NT2/D1 (cell line): ENCODE measurements at regions not wholly inside any gene's neighbourhood (a gene's known extent, or its start where the extent isn't known, plus 50 kb on each side); places are given as distances from the start of the nearest gene placed in this dataset.
A peak's percentile ranks its signal among the peaks of the same experiment; 100 is the strongest.

Experiments used
- DNase-seq: peaks from one replicate; pipeline ENCODE4 v3.0.0-alpha.2; 2011; ENCODE audit warnings: low read depth, low spot score
- H3K27me3 ChIP-seq: 2 replicates; pipeline ENCODE4 v1.6.0; 2011; ENCODE audit warnings: mild to moderate bottlenecking; ENCODE audit not compliant: insufficient read length, insufficient read depth
- H3K36me3 ChIP-seq: 2 replicates; pipeline ENCODE4 v1.6.1; 2011; ENCODE audit warnings: mild to moderate bottlenecking, low read length, mixed read lengths; ENCODE audit not compliant: insufficient read depth, insufficient read length
- H3K4me1 ChIP-seq: 2 replicates; pipeline ENCODE4 v1.5.1; 2011; ENCODE audit not compliant: insufficient read depth, insufficient read length
- H3K4me3 ChIP-seq: 2 replicates; pipeline ENCODE4 v1.5.1; 2011; ENCODE audit warnings: low read depth; ENCODE audit not compliant: insufficient read length
- H3K9ac ChIP-seq: 2 replicates; pipeline ENCODE4 v1.6.0; 2011; ENCODE audit warnings: low read depth; ENCODE audit not compliant: insufficient read length
- H3K9me3 ChIP-seq: 2 replicates; pipeline ENCODE4 v1.5.1; 2011; ENCODE audit warnings: mild to moderate bottlenecking, low read length; ENCODE audit not compliant: insufficient read depth
- SUZ12 ChIP-seq: IDR thresholded peaks from 2 replicates; pipeline ENCODE4 v1.6.1; 2011; ENCODE audit not compliant: insufficient read length, insufficient read depth; ENCODE audit errors: extremely low read depth
- YY1 ChIP-seq: IDR thresholded peaks from 2 replicates; pipeline ENCODE4 v1.6.1; 2011; ENCODE audit not compliant: insufficient read length, insufficient read depth
- ZNF274 ChIP-seq: IDR thresholded peaks from 2 replicates; pipeline ENCODE4 v1.6.1; 2011; ENCODE audit warnings: mild to moderate bottlenecking, low read depth, low read length

GRCh38 chr3:156017352-156018030 lies 102.9 kb upstream of the KCNAB1 start:
- Histone ChIP-seq H3K4me3 (no peak overlapping the region), H3K9me3 (no peaks in the 10 kb centered on the region), H3K27me3 (no peaks in the 10 kb centered on the region), H3K36me3 (no peaks in the 10 kb centered on the region), H3K4me1 (no peaks in the 10 kb centered on the region), H3K9ac (no peak overlapping the region)
- DNase-seq = no peak
- TF ChIP-seq SUZ12 (no peak), ZNF274 (no peak), YY1 (no peak)

GRCh38 chr3:156024904-156025533 lies 95.4 kb upstream of the KCNAB1 start:
- TF ChIP-seq ZNF274 (no peak), SUZ12 (no peak), YY1 (no peak)
- H3K27me3 ChIP-seq = no peaks in the 10 kb centered on the region
- H3K4me3 ChIP-seq = no peak overlapping the region
- no peak for DNase-seq
- no peaks in the 10 kb centered on the region for H3K9me3 ChIP-seq
- H3K36me3 ChIP-seq = no peaks in the 10 kb centered on the region
- H3K4me1 ChIP-seq = no peaks in the 10 kb centered on the region
- no peak overlapping the region for H3K9ac ChIP-seq

GRCh38 chr3:156029208-156029607 lies 91.2 kb upstream of the KCNAB1 start:
- H3K9me3 ChIP-seq = no peaks in the 10 kb centered on the region
- DNase-seq = no peak
- no peaks in the 10 kb centered on the region for H3K4me1 ChIP-seq
- no peaks in the 10 kb centered on the region for H3K27me3 ChIP-seq
- no peak for TF ChIP-seq YY1
- no peak for TF ChIP-seq ZNF274
- TF ChIP-seq SUZ12 = no peak
- no peaks in the 10 kb centered on the region for H3K36me3 ChIP-seq
- H3K9ac ChIP-seq = no peak overlapping the region
- H3K4me3 ChIP-seq = no peak overlapping the region

- Histone ChIP-seq H3K36me3 (no peaks in the 10 kb centered on the region), H3K27me3 (no peaks in the 10 kb centered on the region), H3K9ac (no peak overlapping the region), H3K4me1 (no peaks in the 10 kb centered on the region), H3K4me3 (no peak overlapping the region), H3K9me3 (no peaks in the 10 kb centered on the region)
- DNase-seq = no peak
- TF ChIP-seq SUZ12 (no peak), YY1 (no peak), ZNF274 (no peak)
Observed at GRCh38 chr3:156030723-156031122, 89.7 kb upstream of the KCNAB1 start.

GRCh38 chr3:156033428-156033827 lies 87.0 kb upstream of the KCNAB1 start:
- TF ChIP-seq YY1 (no peak), ZNF274 (no peak)
- Histone ChIP-seq H3K27me3 (no peaks in the 10 kb centered on the region), H3K36me3 (no peaks in the 10 kb centered on the region), H3K9me3 (no peaks in the 10 kb centered on the region), H3K4me3 (no peak overlapping the region), H3K9ac (no peak overlapping the region), H3K4me1 (no peaks in the 10 kb centered on the region)
- DNase-seq = peak; percentile 13

- TF ChIP-seq SUZ12 (no peak), ZNF274 (no peak), YY1 (no peak)
- no peak for DNase-seq
- H3K9ac ChIP-seq = no peak overlapping the region
- no peaks in the 10 kb centered on the region for H3K9me3 ChIP-seq
- H3K4me1 ChIP-seq = no peaks in the 10 kb centered on the region
- no peaks in the 10 kb centered on the region for H3K27me3 ChIP-seq
- no peaks in the 10 kb centered on the region for H3K36me3 ChIP-seq
- no peak overlapping the region for H3K4me3 ChIP-seq
Observed at GRCh38 chr3:156035158-156035557, 85.2 kb upstream of the KCNAB1 start.

- H3K4me3 ChIP-seq = no peak overlapping the region
- no peaks in the 10 kb centered on the region for H3K4me1 ChIP-seq
- no peak overlapping the region for H3K9ac ChIP-seq
- TF ChIP-seq YY1 (no peak), SUZ12 (no peak), ZNF274 (no peak)
- no peaks in the 10 kb centered on the region for H3K9me3 ChIP-seq
- H3K36me3 ChIP-seq = no peaks in the 10 kb centered on the region
- no peak for DNase-seq
- H3K27me3 ChIP-seq = no peaks in the 10 kb centered on the region
Observed at GRCh38 chr3:156036258-156037053, 83.9 kb upstream of the KCNAB1 start.
